H9 (cell line): ENCODE measurements at regions not wholly inside any gene's neighbourhood (a gene's known extent, or its start where the extent isn't known, plus 50 kb on each side); places are given as distances from the start of the nearest gene placed in this dataset.

Experiments
- DNase-seq: peaks from one replicate; pipeline ENCODE4 v3.0.0-alpha.2; 2017
- H2AFZ ChIP-seq: one replicate; pipeline ENCODE4 v1.6.1; 2013; ENCODE audit warnings: mild to moderate bottlenecking, low read length, control low read depth, moderate library complexity
- H2AK5ac ChIP-seq: 2 replicates; pipeline ENCODE4 v1.6.1; 2013; ENCODE audit warnings: low read length, control low read depth, mixed read lengths; ENCODE audit not compliant: insufficient read length
- H2BK120ac ChIP-seq: one replicate; pipeline ENCODE4 v1.6.1; 2013; ENCODE audit warnings: low read depth, mild to moderate bottlenecking, low read length, control low read depth, inconsistent platforms; ENCODE audit not compliant: poor library complexity, severe bottlenecking
- H2BK12ac ChIP-seq: 2 replicates; pipeline ENCODE4 v1.6.1; 2013; ENCODE audit warnings: low read length, control low read depth, mixed read lengths, low read depth; ENCODE audit not compliant: insufficient read length
- H2BK15ac ChIP-seq: 2 replicates; pipeline ENCODE4 v1.6.1; 2013; ENCODE audit warnings: low read depth, low read length, control low read depth
- H2BK20ac ChIP-seq: one replicate; pipeline ENCODE4 v1.6.1; 2013; ENCODE audit warnings: low read depth, mild to moderate bottlenecking, low read length, control low read depth, inconsistent platforms; ENCODE audit not compliant: poor library complexity, severe bottlenecking
- H2BK5ac ChIP-seq: 2 replicates; pipeline ENCODE4 v1.6.1; 2013; ENCODE audit warnings: low read length, control low read depth, mixed read lengths; ENCODE audit not compliant: insufficient read length
- H3K14ac ChIP-seq: 2 replicates; pipeline ENCODE4 v1.6.1; 2013; ENCODE audit warnings: low read length, control low read depth; ENCODE audit not compliant: insufficient read depth
- H3K18ac ChIP-seq: 2 replicates; pipeline ENCODE4 v1.6.1; 2013; ENCODE audit warnings: low read depth, mild to moderate bottlenecking, mixed read lengths, low read length, control low read depth; ENCODE audit not compliant: insufficient read length
- H3K23ac ChIP-seq: 2 replicates; pipeline ENCODE4 v1.6.1; 2013; ENCODE audit warnings: low read length, control low read depth, mixed read lengths, low read depth; ENCODE audit not compliant: insufficient read length
- H3K23me2 ChIP-seq: 2 replicates; pipeline ENCODE4 v1.6.1; 2013; ENCODE audit warnings: low read depth, mild to moderate bottlenecking, mixed read lengths, low read length, control low read depth; ENCODE audit not compliant: insufficient read length, poor library complexity, severe bottlenecking
- H3K27ac ChIP-seq: 2 replicates; pipeline ENCODE4 v1.5.1; 2013; ENCODE audit warnings: low read length, control low read depth, mixed read lengths, low read depth; ENCODE audit not compliant: insufficient read length
- H3K27me3 ChIP-seq: 2 replicates; pipeline ENCODE4 v1.6.1; 2013; ENCODE audit warnings: low read length, control low read depth, inconsistent platforms; ENCODE audit not compliant: insufficient read depth
- H3K4ac ChIP-seq: 2 replicates; pipeline ENCODE4 v1.6.1; 2013; ENCODE audit warnings: low read depth, mild to moderate bottlenecking, control low read depth, inconsistent platforms, low read length, moderate library complexity
- H3K4me1 ChIP-seq: 2 replicates; pipeline ENCODE4 v1.6.1; 2013; ENCODE audit warnings: low read length, control low read depth, inconsistent platforms; ENCODE audit not compliant: insufficient read depth
- H3K4me2 ChIP-seq: 2 replicates; pipeline ENCODE4 v1.6.1; 2013; ENCODE audit warnings: low read length, control low read depth, mixed read lengths; ENCODE audit not compliant: insufficient read length, insufficient read depth
- H3K56ac ChIP-seq: 2 replicates; pipeline ENCODE4 v1.6.1; 2013; ENCODE audit warnings: low read depth, mild to moderate bottlenecking, mixed read lengths, low read length, control low read depth; ENCODE audit not compliant: insufficient read length
- H3K79me1 ChIP-seq: 2 replicates; pipeline ENCODE4 v1.6.1; 2013; ENCODE audit warnings: low read depth, mild to moderate bottlenecking, moderate library complexity, low read length, control low read depth, inconsistent platforms; ENCODE audit not compliant: insufficient read depth, poor library complexity, severe bottlenecking
- H3K79me2 ChIP-seq: 2 replicates; pipeline ENCODE4 v1.6.1; 2013; ENCODE audit warnings: low read length, control low read depth, inconsistent platforms; ENCODE audit not compliant: insufficient read depth
- H3K9ac ChIP-seq: 2 replicates; pipeline ENCODE4 v1.6.1; 2013; ENCODE audit warnings: low read length, control low read depth, mixed read lengths; ENCODE audit not compliant: insufficient read length; ENCODE audit errors: extremely low read depth
- H3K9me3 ChIP-seq: one replicate; pipeline ENCODE4 v1.6.1; 2013; ENCODE audit warnings: low read depth, low read length, inconsistent platforms; ENCODE audit not compliant: control insufficient read depth
- H3T11ph ChIP-seq: one replicate; pipeline ENCODE4 v1.6.1; 2013; ENCODE audit warnings: mild to moderate bottlenecking, low read length, control low read depth, inconsistent platforms
- H4K20me1 ChIP-seq: one replicate; pipeline ENCODE4 v1.6.1; 2013; ENCODE audit not compliant: control insufficient read depth, insufficient read length, insufficient read depth
- H4K5ac ChIP-seq: 2 replicates; pipeline ENCODE4 v1.6.1; 2013; ENCODE audit warnings: low read depth, mild to moderate bottlenecking, mixed read lengths, low read length, control low read depth; ENCODE audit not compliant: insufficient read length
- H4K8ac ChIP-seq: replicated peaks from 2 replicates; pipeline ENCODE4 v1.6.1; 2013; ENCODE audit warnings: low read length, control low read depth, mixed read lengths, low read depth; ENCODE audit not compliant: insufficient read length
- H4K91ac ChIP-seq: 2 replicates; pipeline ENCODE4 v1.6.1; 2013; ENCODE audit warnings: low read depth, mild to moderate bottlenecking, moderate library complexity, mixed read lengths, low read length, control low read depth; ENCODE audit not compliant: insufficient read length
- H3K27ac Mint-ChIP-seq, 3 experiments: 2 replicates in 2 of 3; 3 replicates in 1 of 3; pipeline ENCODE4 v1.8.0; 2020 to 2021; ENCODE audit warnings: mixed read lengths in 3 of 3, mild to moderate bottlenecking in 1 of 3, moderate library complexity in 1 of 3
- H3K27me3 Mint-ChIP-seq: 2 replicates; pipeline ENCODE4 v1.8.0; 2021; ENCODE audit warnings: low read depth, mild to moderate bottlenecking, moderate library complexity, mixed read lengths
- H3K36me3 Mint-ChIP-seq, 3 experiments: 2 replicates in 2 of 3; 3 replicates in 1 of 3; pipeline ENCODE4 v1.8.0; 2020 to 2021; ENCODE audit warnings: low read depth in 3 of 3, mixed read lengths in 3 of 3; ENCODE audit not compliant: insufficient read depth in 1 of 3
- H3K4me1 Mint-ChIP-seq, 2 experiments: 2 replicates each; pipeline ENCODE4 v1.8.0; 2020; ENCODE audit warnings: mixed read lengths in 2 of 2
- H3K4me3 Mint-ChIP-seq, 2 experiments: 2 replicates in 1 of 2; 3 replicates in 1 of 2; pipeline ENCODE4 v1.8.0; 2020 to 2021; ENCODE audit warnings: mild to moderate bottlenecking in 2 of 2, mixed read lengths in 2 of 2, moderate library complexity in 1 of 2
- H3K9me3 Mint-ChIP-seq, 2 experiments: 2 replicates in 1 of 2; 3 replicates in 1 of 2; pipeline ENCODE4 v1.8.0; 2020; ENCODE audit warnings: mild to moderate bottlenecking in 2 of 2, mixed read lengths in 2 of 2, moderate library complexity in 1 of 2
- WGBS: extraction: QIAGEN DNeasy Blood & Tissue Kit; methylation state at CpG from one replicate; pipeline ENCODE4 v1.1.7; 2013; ENCODE audit warnings: missing lambda C conversion rate, low lambda C conversion rate, mixed read lengths; ENCODE audit not compliant: insufficient read length; ENCODE audit errors: extremely low coverage; 5-methylcytosine and 5-hydroxymethylcytosine counted together
- TF ChIP-seq, protein P1 (sequence below): fragments of 200-600 bp; sonication (generic); conservative IDR thresholded peaks from 3 replicates; pipeline ENCODE4 v1.8.0; 2021; ENCODE audit warnings: antibody characterized with exemption, mild to moderate bottlenecking

DNA sequence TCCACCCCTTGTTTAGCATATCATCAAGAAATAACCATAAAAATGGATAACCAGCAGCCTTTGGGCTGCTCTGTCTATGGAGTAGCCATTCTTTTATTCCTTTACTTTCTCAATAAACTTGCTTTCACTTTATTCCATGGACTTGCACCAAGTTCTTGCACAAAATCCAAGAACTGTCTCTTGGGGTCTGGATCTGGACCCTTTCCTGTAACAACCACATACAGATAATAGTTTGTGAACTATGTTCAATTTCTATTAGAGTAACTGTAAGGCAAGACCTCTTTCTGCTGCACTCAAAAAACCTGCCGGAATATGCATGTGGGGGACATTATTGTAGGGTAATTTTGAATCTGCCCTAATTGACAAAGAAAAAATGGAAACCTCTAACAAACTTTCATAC is 66.9 kb upstream of the TMEM215 start:
- DNase-seq: no peak
- Histone ChIP-seq H2BK12ac (no peak overlapping the region), H3K27ac (no peak overlapping the region), H2AK5ac (no peak overlapping the region), H2BK20ac (no peak overlapping the region), H4K91ac (no peak overlapping the region), H3K79me2 (no peaks in the 10 kb centered on the region), H2AFZ (no peak overlapping the region), H3T11ph (no peak overlapping the region), H3K18ac (no peak overlapping the region), H2BK15ac (no peak overlapping the region), H3K9me3 (no peaks in the 10 kb centered on the region), H3K4ac (no peak overlapping the region), H3K56ac (no peak overlapping the region), H3K79me1 (no peaks in the 10 kb centered on the region), H3K4me1 (no peaks in the 10 kb centered on the region), H3K4me2 (no peak overlapping the region), H3K23ac (no peak overlapping the region), H3K9ac (no peak overlapping the region), H4K20me1 (no peaks in the 10 kb centered on the region), H3K23me2 (no peaks in the 10 kb centered on the region), H4K8ac (no peak overlapping the region), H3K27me3 (no peaks in the 10 kb centered on the region), H2BK120ac (no peak overlapping the region), H2BK5ac (no peak overlapping the region), H4K5ac (no peak overlapping the region), H3K14ac (no peak overlapping the region)
- TF ChIP-seq, protein P1, sequence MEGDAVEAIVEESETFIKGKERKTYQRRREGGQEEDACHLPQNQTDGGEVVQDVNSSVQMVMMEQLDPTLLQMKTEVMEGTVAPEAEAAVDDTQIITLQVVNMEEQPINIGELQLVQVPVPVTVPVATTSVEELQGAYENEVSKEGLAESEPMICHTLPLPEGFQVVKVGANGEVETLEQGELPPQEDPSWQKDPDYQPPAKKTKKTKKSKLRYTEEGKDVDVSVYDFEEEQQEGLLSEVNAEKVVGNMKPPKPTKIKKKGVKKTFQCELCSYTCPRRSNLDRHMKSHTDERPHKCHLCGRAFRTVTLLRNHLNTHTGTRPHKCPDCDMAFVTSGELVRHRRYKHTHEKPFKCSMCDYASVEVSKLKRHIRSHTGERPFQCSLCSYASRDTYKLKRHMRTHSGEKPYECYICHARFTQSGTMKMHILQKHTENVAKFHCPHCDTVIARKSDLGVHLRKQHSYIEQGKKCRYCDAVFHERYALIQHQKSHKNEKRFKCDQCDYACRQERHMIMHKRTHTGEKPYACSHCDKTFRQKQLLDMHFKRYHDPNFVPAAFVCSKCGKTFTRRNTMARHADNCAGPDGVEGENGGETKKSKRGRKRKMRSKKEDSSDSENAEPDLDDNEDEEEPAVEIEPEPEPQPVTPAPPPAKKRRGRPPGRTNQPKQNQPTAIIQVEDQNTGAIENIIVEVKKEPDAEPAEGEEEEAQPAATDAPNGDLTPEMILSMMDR: no peak
- Mint-ChIP-seq H3K27ac (no peak overlapping the region), H3K4me1 (no peaks in the 10 kb centered on the region), H3K36me3 (no peaks in the 10 kb centered on the region), H3K27me3 (peaks cover 4% of the 10 kb centered on the region), H3K9me3 (peaks cover 3 to 38% of the 10 kb centered on the region in 2 experiments; a peak in 2 of 5 replicates), H3K4me3 (no peak overlapping the region)
- WGBS: no CpG with 5 or more reads among the region's 1 CpG
